Retina (tissue), 1 donor: ENCODE measurements at regions not wholly inside any gene's neighbourhood (a gene's known extent, or its start where the extent isn't known, plus 50 kb on each side); places are given as distances from the start of the nearest gene placed in this dataset.
"Not testable (repeated sequence)": the region's sequence is repeated elsewhere in the genome, so short reads cannot be mapped to it uniquely, and the experiment has no call there.

Experiments
- DNase-seq: peaks from one replicate; pipeline ENCODE4 v3.0.0-alpha.2; 2016

GRCh38 chr4:66225539-66225938, 555.2 kb upstream of the EPHA5 start:
- no peak for DNase-seq

- peak; percentile 33 for DNase-seq
These were observed 552.9 kb upstream of the EPHA5 start for GRCh38 chr4:66223068-66223703.

- DNase-seq = no peak
These were observed 549.1 kb upstream of the EPHA5 start for GRCh38 chr4:66219401-66219800.

- DNase-seq = no peak
These were observed 546.0 kb upstream of the EPHA5 start for GRCh38 chr4:66216252-66216651.

GRCh38 chr4:66212489-66212888, 542.2 kb upstream of the EPHA5 start:
- no peak for DNase-seq

GRCh38 chr4:66204534-66205247, 534.4 kb upstream of the EPHA5 start:
- no peak for DNase-seq

GRCh38 chr4:66202870-66203269, 532.6 kb upstream of the EPHA5 start:
- no peak for DNase-seq

GRCh38 chr4:66197451-66197850, 527.2 kb upstream of the EPHA5 start:
- no peak for DNase-seq

- no peak for DNase-seq
These were observed 523.2 kb upstream of the EPHA5 start for GRCh38 chr4:66193487-66193886.

GRCh38 chr4:66187175-66187720, 517.0 kb upstream of the EPHA5 start:
- no peak for DNase-seq

GRCh38 chr4:66186095-66186494, 515.8 kb upstream of the EPHA5 start:
- DNase-seq = no peak

- no peak for DNase-seq
These were observed 512.3 kb upstream of the EPHA5 start for GRCh38 chr4:66182636-66183035.

GRCh38 chr4:66178906-66179305, 508.6 kb upstream of the EPHA5 start:
- peak; percentile 25 for DNase-seq

GRCh38 chr4:66169341-66169740, 499.1 kb upstream of the EPHA5 start:
- no peak for DNase-seq

GRCh38 chr4:66164869-66165268, 494.6 kb upstream of the EPHA5 start:
- DNase-seq = no peak

GRCh38 chr4:66160606-66161005, 490.3 kb upstream of the EPHA5 start:
- DNase-seq = no peak

GRCh38 chr4:66157594-66157993, 487.3 kb upstream of the EPHA5 start:
- DNase-seq = no peak

- peak; percentile 4 for DNase-seq
These were observed 459.8 kb upstream of the EPHA5 start for GRCh38 chr4:66130042-66130441.

- DNase-seq = peak; percentile 77
These were observed 453.6 kb upstream of the EPHA5 start for GRCh38 chr4:66123831-66124413.

- DNase-seq = no peak
These were observed 452.9 kb upstream of the EPHA5 start for GRCh38 chr4:66123190-66123589.

- not testable (repeated sequence) for DNase-seq
These were observed 444.9 kb upstream of the EPHA5 start for GRCh38 chr4:66115231-66115630.

- DNase-seq = no peak
These were observed 438.6 kb upstream of the EPHA5 start for GRCh38 chr4:66108898-66109297.

- DNase-seq = no peak
These were observed 426.9 kb upstream of the EPHA5 start for GRCh38 chr4:66097218-66097617.

GRCh38 chr4:66095065-66095464, 424.8 kb upstream of the EPHA5 start:
- no peak for DNase-seq
